ENCODE measurements at regions not wholly inside any gene's neighbourhood (a gene's known extent, or its start where the extent isn't known, plus 50 kb on each side); places are given as distances from the start of the nearest gene placed in this dataset.

DNA sequence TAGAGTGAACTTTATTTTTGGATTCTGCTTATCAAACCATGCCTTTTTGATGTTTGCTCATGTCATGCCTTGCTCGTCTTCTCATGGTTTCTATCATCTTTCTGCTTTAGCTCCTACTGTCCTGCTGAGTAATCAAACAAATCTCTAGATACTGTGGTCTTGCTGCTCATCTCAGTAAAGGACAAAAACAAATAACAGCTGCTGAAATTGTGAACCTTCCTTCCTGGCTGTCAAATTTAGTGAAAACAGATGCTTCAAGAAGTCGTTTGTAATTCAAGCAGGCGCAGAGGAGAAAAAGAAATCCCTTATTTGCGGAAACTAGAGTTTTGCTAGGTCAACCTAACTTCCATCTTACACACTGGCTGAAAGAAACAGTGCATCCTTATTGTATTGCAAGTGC lies 616.1 kb upstream of the ALCAM start:
- no peak for DNase-seq (ENCODE audit: low read depth)
- H3K4me3 ChIP-seq (ENCODE audit: low read depth, low read length): no peak overlapping the region
- TF ChIP-seq, protein P1, sequence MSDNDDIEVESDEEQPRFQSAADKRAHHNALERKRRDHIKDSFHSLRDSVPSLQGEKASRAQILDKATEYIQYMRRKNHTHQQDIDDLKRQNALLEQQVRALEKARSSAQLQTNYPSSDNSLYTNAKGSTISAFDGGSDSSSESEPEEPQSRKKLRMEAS (IDR thresholded peaks at IDR 0.05; ENCODE audit: low read depth, low read length): no peak
- TF ChIP-seq POLR2A (IDR thresholded peaks at IDR 0.05; ENCODE audit: extremely low read depth, insufficient read length) (no peak), MYC (IDR thresholded peaks at IDR 0.05; ENCODE audit: low read depth, low read length) (no peak)
- TF ChIP-seq, protein P2, sequence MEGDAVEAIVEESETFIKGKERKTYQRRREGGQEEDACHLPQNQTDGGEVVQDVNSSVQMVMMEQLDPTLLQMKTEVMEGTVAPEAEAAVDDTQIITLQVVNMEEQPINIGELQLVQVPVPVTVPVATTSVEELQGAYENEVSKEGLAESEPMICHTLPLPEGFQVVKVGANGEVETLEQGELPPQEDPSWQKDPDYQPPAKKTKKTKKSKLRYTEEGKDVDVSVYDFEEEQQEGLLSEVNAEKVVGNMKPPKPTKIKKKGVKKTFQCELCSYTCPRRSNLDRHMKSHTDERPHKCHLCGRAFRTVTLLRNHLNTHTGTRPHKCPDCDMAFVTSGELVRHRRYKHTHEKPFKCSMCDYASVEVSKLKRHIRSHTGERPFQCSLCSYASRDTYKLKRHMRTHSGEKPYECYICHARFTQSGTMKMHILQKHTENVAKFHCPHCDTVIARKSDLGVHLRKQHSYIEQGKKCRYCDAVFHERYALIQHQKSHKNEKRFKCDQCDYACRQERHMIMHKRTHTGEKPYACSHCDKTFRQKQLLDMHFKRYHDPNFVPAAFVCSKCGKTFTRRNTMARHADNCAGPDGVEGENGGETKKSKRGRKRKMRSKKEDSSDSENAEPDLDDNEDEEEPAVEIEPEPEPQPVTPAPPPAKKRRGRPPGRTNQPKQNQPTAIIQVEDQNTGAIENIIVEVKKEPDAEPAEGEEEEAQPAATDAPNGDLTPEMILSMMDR (IDR thresholded peaks at IDR 0.05; ENCODE audit: low read depth, low read length): no peak

DNA sequence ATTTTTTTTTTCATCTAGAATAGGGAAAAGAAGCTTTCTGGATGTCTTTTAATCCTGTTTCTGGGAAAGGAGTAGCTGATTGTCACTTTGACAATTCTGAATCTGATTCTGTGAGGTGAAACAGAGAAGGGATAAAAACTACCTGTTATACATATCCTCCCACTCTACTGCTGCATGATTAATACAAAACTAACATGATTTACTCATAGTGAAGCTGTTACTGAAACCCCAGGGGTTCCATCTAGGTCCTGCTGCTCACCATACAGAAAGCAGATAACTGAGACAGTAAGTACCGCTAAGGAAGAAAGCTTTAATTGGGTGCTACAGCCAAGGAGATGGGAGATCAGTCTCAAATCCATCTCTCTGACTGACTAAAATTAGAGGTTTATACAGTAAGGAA lies 610.9 kb upstream of the ALCAM start:
- TF ChIP-seq, protein P1 (IDR thresholded peaks at IDR 0.05; ENCODE audit: low read depth, low read length): no peak
- TF ChIP-seq MYC (IDR thresholded peaks at IDR 0.05; ENCODE audit: low read depth, low read length): no peak
- TF ChIP-seq, protein P2 (IDR thresholded peaks at IDR 0.05; ENCODE audit: low read depth, low read length): no peak
- TF ChIP-seq POLR2A (IDR thresholded peaks at IDR 0.05; ENCODE audit: extremely low read depth, insufficient read length): no peak
- H3K4me3 ChIP-seq (ENCODE audit: low read depth, low read length): no peak overlapping the region
- DNase-seq (ENCODE audit: low read depth): no peak

DNA sequence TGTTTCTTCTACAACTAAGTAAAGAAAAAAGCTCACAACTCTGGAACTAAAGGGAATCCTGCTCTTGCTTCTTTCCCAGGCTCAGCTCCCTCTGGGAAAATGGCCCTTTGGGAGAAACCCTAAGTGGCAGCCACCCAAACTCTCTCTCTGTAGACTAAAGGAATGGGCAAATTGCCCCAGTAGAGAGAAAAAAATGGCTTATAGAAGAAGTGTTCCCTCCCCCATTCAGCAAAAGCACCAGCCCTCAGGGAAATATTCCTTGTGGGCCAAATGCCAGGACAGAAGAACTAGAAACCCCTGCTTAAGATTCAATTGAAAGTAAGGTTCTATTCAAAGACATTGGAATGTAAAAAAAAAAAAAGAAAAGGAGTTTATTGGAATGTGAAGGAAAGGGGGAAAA lies 603.7 kb upstream of the ALCAM start:
- H3K4me3 ChIP-seq (ENCODE audit: low read depth, low read length): no peak overlapping the region
- no peak for DNase-seq (ENCODE audit: low read depth)
- TF ChIP-seq, protein P1 (IDR thresholded peaks at IDR 0.05; ENCODE audit: low read depth, low read length): no peak
- TF ChIP-seq, protein P2 (IDR thresholded peaks at IDR 0.05; ENCODE audit: low read depth, low read length): no peak
- no peak for TF ChIP-seq MYC (IDR thresholded peaks at IDR 0.05; ENCODE audit: low read depth, low read length)
- TF ChIP-seq POLR2A (IDR thresholded peaks at IDR 0.05; ENCODE audit: extremely low read depth, insufficient read length): no peak

DNA sequence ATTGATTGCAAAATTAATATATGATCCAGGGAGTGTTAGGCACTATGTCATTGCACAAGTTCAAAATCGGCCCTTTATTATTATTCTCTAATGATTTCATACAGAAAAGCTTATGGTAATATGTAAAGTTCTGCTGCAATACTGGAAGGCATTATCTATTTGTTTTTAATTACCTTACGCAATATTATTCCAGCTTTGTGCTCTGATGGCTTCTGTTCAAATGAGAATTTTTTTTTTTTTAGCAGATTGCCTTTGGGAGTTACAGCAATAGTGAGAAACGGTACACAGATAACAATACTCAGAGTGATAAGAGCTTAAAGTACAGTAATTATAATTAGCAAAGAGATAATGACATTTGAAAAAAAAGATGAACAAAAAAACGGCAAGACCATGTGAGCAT lies 602.2 kb upstream of the ALCAM start:
- TF ChIP-seq, protein P1 (IDR thresholded peaks at IDR 0.05; ENCODE audit: low read depth, low read length): no peak
- TF ChIP-seq POLR2A (IDR thresholded peaks at IDR 0.05; ENCODE audit: extremely low read depth, insufficient read length) (no peak), MYC (IDR thresholded peaks at IDR 0.05; ENCODE audit: low read depth, low read length) (no peak)
- TF ChIP-seq, protein P2 (IDR thresholded peaks at IDR 0.05; ENCODE audit: low read depth, low read length): no peak
- H3K4me3 ChIP-seq (ENCODE audit: low read depth, low read length): no peak overlapping the region
- DNase-seq (ENCODE audit: low read depth): no peak

DNA sequence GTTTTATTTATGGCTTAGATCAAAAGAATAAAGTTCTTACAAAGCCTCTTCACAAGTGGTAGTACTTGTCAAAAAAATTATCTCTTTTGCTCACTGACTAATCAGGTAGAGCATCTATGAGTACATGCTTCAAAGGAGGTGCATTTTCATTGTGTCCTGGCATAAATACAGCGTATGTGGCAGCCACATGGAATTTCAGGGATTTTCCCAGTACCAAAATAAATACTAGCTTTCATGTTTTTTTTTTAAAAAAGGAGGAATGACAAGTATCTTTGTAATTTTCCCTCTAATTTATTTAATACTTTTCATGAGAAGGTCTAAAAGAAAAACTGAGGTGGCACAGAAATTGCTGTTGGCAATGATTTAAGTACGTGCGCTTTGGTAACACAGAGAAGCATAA lies 597.8 kb upstream of the ALCAM start:
- no peak for DNase-seq (ENCODE audit: low read depth)
- TF ChIP-seq MYC (IDR thresholded peaks at IDR 0.05; ENCODE audit: low read depth, low read length): no peak
- TF ChIP-seq, protein P1 (IDR thresholded peaks at IDR 0.05; ENCODE audit: low read depth, low read length): no peak
- TF ChIP-seq, protein P2 (IDR thresholded peaks at IDR 0.05; ENCODE audit: low read depth, low read length): no peak
- no peak overlapping the region for H3K4me3 ChIP-seq (ENCODE audit: low read depth, low read length)

DNA sequence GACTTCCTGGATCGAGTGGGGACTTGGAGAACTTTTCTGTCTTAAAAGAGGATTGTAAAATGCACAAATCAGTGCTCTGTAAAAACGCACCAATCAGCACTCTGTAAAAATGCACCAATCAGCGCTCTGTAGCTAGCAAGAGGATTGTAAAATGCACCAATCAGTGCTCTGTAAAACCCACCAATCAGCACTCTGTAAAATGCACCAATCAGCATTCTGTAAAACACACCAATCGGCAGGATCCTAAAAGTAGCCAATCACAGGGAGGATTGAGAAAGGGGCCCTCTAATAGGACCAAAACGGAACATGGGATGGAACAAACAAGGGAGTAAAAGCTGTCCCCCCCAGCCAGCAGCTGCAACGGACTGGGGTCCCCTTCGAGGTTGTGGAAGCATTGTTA lies 587.4 kb upstream of the ALCAM start:
- H3K4me3 ChIP-seq (ENCODE audit: low read depth, low read length): no peak overlapping the region
- TF ChIP-seq POLR2A (IDR thresholded peaks at IDR 0.05; ENCODE audit: extremely low read depth, insufficient read length) (no peak), MYC (IDR thresholded peaks at IDR 0.05; ENCODE audit: low read depth, low read length) (no peak)
- TF ChIP-seq, protein P2 (IDR thresholded peaks at IDR 0.05; ENCODE audit: low read depth, low read length): no peak
- TF ChIP-seq, protein P1 (IDR thresholded peaks at IDR 0.05; ENCODE audit: low read depth, low read length): no peak
- DNase-seq (ENCODE audit: low read depth): no peak

Data from NB4 (cell line).